ENCODE measurements at regions not wholly inside any gene's neighbourhood (a gene's known extent, or its start where the extent isn't known, plus 50 kb on each side); places are given as distances from the start of the nearest gene placed in this dataset.

- peak overlapping the region; percentile 52; the same call in 1 of the 2 replicates for H3K4me2 ChIP-seq
Measured at GRCh38 chr15:69760890-69761568, 308.4 kb downstream of the RPLP1 start.

GRCh38 chr15:69762373-69763148 lies 309.9 kb downstream of the RPLP1 start:
- Histone ChIP-seq H3F3A (ENCODE audit: insufficient read depth, low read depth) (peaks cover 23% of the 10 kb centered on the region; the same call in 1 of the 2 replicates), H3K9me2 (ENCODE audit: insufficient read depth) (no peaks in the 10 kb centered on the region; the same call in 1 of the 2 replicates), H3K9me3 (ENCODE audit: insufficient read depth, low read depth) (no peaks in the 10 kb centered on the region; the same call in 1 of the 2 replicates), H2AFZ (no peak overlapping the region), H3K4me1 (replicated peaks; ENCODE audit: insufficient read depth) (peaks cover 40% of the 10 kb centered on the region), H3K4me2 (no peak overlapping the region), H3K27ac (no peak overlapping the region), H3K27me3 (ENCODE audit: insufficient read depth, low read depth) (no peaks in the 10 kb centered on the region), H4K20me1 (ENCODE audit: insufficient read depth) (no peaks in the 10 kb centered on the region), H3K4me3 (no peak overlapping the region), H3K36me3 (ENCODE audit: low read depth) (no peaks in the 10 kb centered on the region), H3K79me2 (ENCODE audit: low read depth) (no peaks in the 10 kb centered on the region)
- no peak for DNase-seq
- ChIA-PET POLR2A (ENCODE audit: unreplicated experiment) (no interaction called here), CTCF (interaction anchor here (0.7 kb wide), 1 partner anchor 248 kb away, joined by 5 read pairs; no protein-coding TSS in a partner anchor)
- intact Hi-C loops (cut with micrococcal nuclease; ENCODE audit: unreplicated experiment) = no loop called here
- TF ChIP-seq EZH2 (IDR thresholded peaks at IDR 0.05; ENCODE audit: low read depth) = no peak
- TF ChIP-seq CTCF (conservative IDR thresholded peaks at IDR 0.05) = no peak; the same call in 1 of the 2 replicates
- BruUV-seq (replicated peaks) = no TSS peak

More at GRCh38 chr15:69760890-69761568, 308.4 kb downstream of the RPLP1 start:
- H3K27ac ChIP-seq = peak overlapping the region; percentile 51
- no peak for TF ChIP-seq EZH2 (IDR thresholded peaks at IDR 0.05; ENCODE audit: low read depth)
- TF ChIP-seq CTCF (conservative IDR thresholded peaks at IDR 0.05) = no peak
- no peaks in the 10 kb centered on the region for H3K79me2 ChIP-seq (ENCODE audit: low read depth)
- H3K9me2 ChIP-seq (ENCODE audit: insufficient read depth) = no peaks in the 10 kb centered on the region; the same call in 1 of the 2 replicates
- peaks cover 23% of the 10 kb centered on the region; the same call in 1 of the 2 replicates for H3F3A ChIP-seq (ENCODE audit: insufficient read depth, low read depth)
- no peaks in the 10 kb centered on the region for H3K27me3 ChIP-seq (ENCODE audit: insufficient read depth, low read depth)
- peak; percentile 79 to 95 for DNase-seq
- BruUV-seq (replicated peaks) = no TSS peak
- H3K36me3 ChIP-seq (ENCODE audit: low read depth) = no peaks in the 10 kb centered on the region
- intact Hi-C loops (cut with micrococcal nuclease; ENCODE audit: unreplicated experiment) = loop anchor here (1.0 to 2.0 kb wide), 2 partner anchors 185 to 332 kb away; no protein-coding TSS in a partner anchor
- H3K4me1 ChIP-seq (replicated peaks; ENCODE audit: insufficient read depth) = peaks cover 49% of the 10 kb centered on the region
- H3K4me3 ChIP-seq = no peak overlapping the region
- H4K20me1 ChIP-seq (ENCODE audit: insufficient read depth) = no peaks in the 10 kb centered on the region
- no peaks in the 10 kb centered on the region for H3K9me3 ChIP-seq (ENCODE audit: insufficient read depth, low read depth)
- CTCF ChIA-PET = interaction anchor here (0.6 kb wide), 1 partner anchor 237 kb away, joined by 3 read pairs; no protein-coding TSS in a partner anchor
- POLR2A ChIA-PET (ENCODE audit: unreplicated experiment) = interaction anchor here (0.7 kb wide), 1 partner anchor 25 kb away, joined by 9 read pairs; no protein-coding TSS in a partner anchor
- H2AFZ ChIP-seq = no peak overlapping the region

GRCh38 chr15:69763831-69764230 lies 311.2 kb downstream of the RPLP1 start:
- H3K36me3 ChIP-seq (ENCODE audit: low read depth) = no peaks in the 10 kb centered on the region
- CTCF ChIA-PET = no interaction called here

More at GRCh38 chr15:69763831-69764230, 311.2 kb downstream of the RPLP1 start:
- Histone ChIP-seq H2AFZ (no peak overlapping the region), H3K27ac (no peak overlapping the region), H3F3A (ENCODE audit: insufficient read depth, low read depth) (peaks cover 18% of the 10 kb centered on the region; the same call in 1 of the 2 replicates), H3K4me3 (no peak overlapping the region), H3K9me2 (ENCODE audit: insufficient read depth) (no peaks in the 10 kb centered on the region; the same call in 1 of the 2 replicates), H3K4me1 (replicated peaks; ENCODE audit: insufficient read depth) (peaks cover 28% of the 10 kb centered on the region), H3K27me3 (ENCODE audit: insufficient read depth, low read depth) (no peaks in the 10 kb centered on the region), H3K79me2 (ENCODE audit: low read depth) (no peaks in the 10 kb centered on the region), H3K4me2 (no peak overlapping the region), H3K9me3 (ENCODE audit: insufficient read depth, low read depth) (no peaks in the 10 kb centered on the region; the same call in 1 of the 2 replicates), H4K20me1 (ENCODE audit: insufficient read depth) (no peaks in the 10 kb centered on the region)
- POLR2A ChIA-PET (ENCODE audit: unreplicated experiment) = no interaction called here
- intact Hi-C loops (cut with micrococcal nuclease; ENCODE audit: unreplicated experiment) = no loop called here
- no peak for DNase-seq
- BruUV-seq (replicated peaks) = no TSS peak
- TF ChIP-seq CTCF (conservative IDR thresholded peaks at IDR 0.05) (no peak), EZH2 (IDR thresholded peaks at IDR 0.05; ENCODE audit: low read depth) (no peak)

Data from PC-9 (cell line).